ENCODE measurements at regions not wholly inside any gene's neighbourhood (a gene's known extent, or its start where the extent isn't known, plus 50 kb on each side); places are given as distances from the start of the nearest gene placed in this dataset.

- Histone ChIP-seq H3K4me3 (no peak overlapping the region), H3K9me3 (replicated peaks; ENCODE audit: control insufficient read depth, insufficient read depth, low read depth, low read length) (no peaks in the 10 kb centered on the region), H3K27ac (ENCODE audit: extremely low read depth, low read depth, low read length) (no peak overlapping the region), H3K4me1 (replicated peaks in 1 of 2; ENCODE audit: control insufficient read depth in 2 of 2, insufficient read depth in 2 of 2, low read length in 2 of 2) (no peaks in the 10 kb centered on the region), H2AFZ (ENCODE audit: low read depth, low read length) (no peak overlapping the region), H3K9me1 (ENCODE audit: control insufficient read depth, insufficient read depth, low read length) (no peaks in the 10 kb centered on the region), H3K36me3 (ENCODE audit: control insufficient read depth, insufficient read depth, low read length) (no peaks in the 10 kb centered on the region), H3K79me2 (ENCODE audit: control insufficient read depth, insufficient read depth, low read length) (no peaks in the 10 kb centered on the region), H3K4me2 (ENCODE audit: insufficient read depth, low read length) (no peak overlapping the region), H3K27me3 (ENCODE audit: control insufficient read depth in 2 of 2, insufficient read depth in 2 of 2, low read length in 2 of 2) (peaks cover 11 to 35% of the 10 kb centered on the region in 2 experiments), H3K9ac (ENCODE audit: insufficient read depth in 1 of 2, low read depth in 2 of 2, low read length in 2 of 2) (no peak overlapping the region), H4K20me1 (replicated peaks; ENCODE audit: control insufficient read depth, insufficient read depth, low read length) (no peaks in the 10 kb centered on the region)
- no TSS peak for BruUV-seq (replicated peaks)
- DNase-seq (ENCODE audit: extremely low read depth in 1 of 4, low spot score in 3 of 4) (no peak), ATAC-seq (no peak), FAIRE-seq (no peak)
- intact Hi-C loops (cut with micrococcal nuclease) (loop anchor here (1.0 to 5.0 kb wide), 6 partner anchors 70 to 952 kb away; no protein-coding TSS in a partner anchor), in situ Hi-C loops (cut with MboI) (loop anchor here (5.0 to 10.0 kb wide), 2 partner anchors 637 to 950 kb away; partner anchors contain the start of gene EDN1)
- CTCF ChIA-PET (ENCODE audit: low intra/inter-chr PET ratio) = interaction anchor here (1.2 to 2.3 kb wide), 6 partner anchors 69 to 951 kb away, joined by 4 to 27 read pairs (median 15); partner anchors contain the start of gene EDN1
- WGBS (ENCODE audit: insufficient coverage, low coverage, missing lambda C conversion rate) = 8% methylated on average over 2 of the region's 2 CpGs
- POLR2A ChIA-PET = interaction anchor here (0.6 to 2.7 kb wide), 4 partner anchors 12 to 579 kb away, joined by 3 to 12 read pairs (median 3); no protein-coding TSS in a partner anchor
- no peak for TF ChIP-seq CREBBP (IDR thresholded peaks at IDR 0.05; ENCODE audit: low read depth, low read length)
- no peak for TF ChIP-seq SAP30 (IDR thresholded peaks at IDR 0.05; ENCODE audit: borderline replicate concordance, insufficient read depth, low read depth, low read length, poor library complexity, severe bottlenecking)
- no peak for TF ChIP-seq POLR2H (tag; IDR thresholded peaks at IDR 0.05; ENCODE audit: low read depth)
- TF ChIP-seq ILK (tag; IDR thresholded peaks at IDR 0.05; ENCODE audit: borderline replicate concordance, low read depth) = no peak
- TF ChIP-seq SMAD4 (CRISPR knock-in tag; conservative IDR thresholded peaks at IDR 0.05) = no peak
- TF ChIP-seq MEF2D (tag; conservative IDR thresholded peaks at IDR 0.05; ENCODE audit: low read depth) = no peak
- no peak for TF ChIP-seq ZKSCAN3 (CRISPR knock-in tag; IDR thresholded peaks at IDR 0.05)
- no peak for TF ChIP-seq GABPA (tag; conservative IDR thresholded peaks at IDR 0.05; ENCODE audit: low read depth)
- TF ChIP-seq YY1 (IDR thresholded peaks at IDR 0.05; ENCODE audit: borderline replicate concordance in 1 of 3, control insufficient read depth in 1 of 3, extremely low read depth in 1 of 3, insufficient read depth in 3 of 3, insufficient read length in 1 of 3, insufficient replicate concordance in 2 of 3, low read depth in 1 of 3, low read length in 2 of 3) = no peak
- no peak for TF ChIP-seq SP1 (CRISPR knock-in tag; IDR thresholded peaks at IDR 0.05)
- no peak for TF ChIP-seq CCAR2 (IDR thresholded peaks at IDR 0.05; ENCODE audit: low read depth, low read length)
- TF ChIP-seq GATAD2B (IDR thresholded peaks at IDR 0.05; ENCODE audit: borderline replicate concordance) = no peak
- TF ChIP-seq, protein P1, sequence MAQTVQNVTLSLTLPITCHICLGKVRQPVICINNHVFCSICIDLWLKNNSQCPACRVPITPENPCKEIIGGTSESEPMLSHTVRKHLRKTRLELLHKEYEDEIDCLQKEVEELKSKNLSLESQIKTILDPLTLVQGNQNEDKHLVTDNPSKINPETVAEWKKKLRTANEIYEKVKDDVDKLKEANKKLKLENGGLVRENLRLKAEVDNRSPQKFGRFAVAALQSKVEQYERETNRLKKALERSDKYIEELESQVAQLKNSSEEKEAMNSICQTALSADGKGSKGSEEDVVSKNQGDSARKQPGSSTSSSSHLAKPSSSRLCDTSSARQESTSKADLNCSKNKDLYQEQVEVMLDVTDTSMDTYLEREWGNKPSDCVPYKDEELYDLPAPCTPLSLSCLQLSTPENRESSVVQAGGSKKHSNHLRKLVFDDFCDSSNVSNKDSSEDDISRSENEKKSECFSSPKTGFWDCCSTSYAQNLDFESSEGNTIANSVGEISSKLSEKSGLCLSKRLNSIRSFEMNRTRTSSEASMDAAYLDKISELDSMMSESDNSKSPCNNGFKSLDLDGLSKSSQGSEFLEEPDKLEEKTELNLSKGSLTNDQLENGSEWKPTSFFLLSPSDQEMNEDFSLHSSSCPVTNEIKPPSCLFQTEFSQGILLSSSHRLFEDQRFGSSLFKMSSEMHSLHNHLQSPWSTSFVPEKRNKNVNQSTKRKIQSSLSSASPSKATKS (CRISPR knock-in tag; IDR thresholded peaks at IDR 0.05) = no peak
- no peak for TF ChIP-seq ZNF57 (CRISPR knock-in tag; IDR thresholded peaks at IDR 0.05)
- TF ChIP-seq POLR2AphosphoS5 (IDR thresholded peaks at IDR 0.05; ENCODE audit: control insufficient read depth, insufficient read depth, low read depth, low read length) = no peak
- no peak for TF ChIP-seq PHF8 (IDR thresholded peaks at IDR 0.05; ENCODE audit: borderline replicate concordance, low read length)
Measured at GRCh38 chr6:11654876-11655275, 117.3 kb downstream of the TMEM170B start.

All from K562 (cell line).